Esophagus squamous epithelium (tissue), 4 donors: ENCODE measurements at regions not wholly inside any gene's neighbourhood (a gene's known extent, or its start where the extent isn't known, plus 50 kb on each side); places are given as distances from the start of the nearest gene placed in this dataset.
"Not testable (repeated sequence)": the region's sequence is repeated elsewhere in the genome, so short reads cannot be mapped to it uniquely, and the experiment has no call there.

ENCODE experiments used
- POLR2A ChIP-seq, 4 donors: fragments of 450-650 bp; IDR thresholded peaks; one replicate each; pipeline ENCODE4 v1.6.1; 2017; ENCODE audit warnings: antibody characterized with exemption in 4 of 4, mild to moderate bottlenecking in 4 of 4, moderate library complexity in 3 of 4
- TF ChIP-seq, protein P1 (sequence below), 6 experiments: fragments of 450-650 bp in 4 of 6; fragments of 200-600 bp in 2 of 6; sonication (generic) in 2 of 6; IDR thresholded peaks; one replicate each; pipeline ENCODE4 v1.5.1; 2016 to 2019; ENCODE audit warnings: antibody characterized with exemption in 6 of 6, mild to moderate bottlenecking in 4 of 6, moderate library complexity in 4 of 6

DNA sequence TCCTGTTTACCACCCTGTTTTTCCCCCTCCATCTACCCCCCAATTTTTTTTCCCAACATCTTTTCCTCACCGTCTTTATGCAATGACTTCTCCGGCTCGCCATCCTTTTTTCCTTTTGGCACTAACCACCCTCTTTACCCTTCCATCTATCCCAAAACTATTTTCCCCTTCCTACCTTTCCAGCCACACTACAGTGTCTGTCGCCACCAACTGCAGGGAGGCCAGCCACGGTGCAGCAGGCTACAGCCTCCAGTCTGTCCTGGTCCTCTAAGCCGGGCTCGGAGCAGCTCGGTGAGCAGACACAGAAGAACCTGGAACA, 108.5 kb upstream of the TPTE start:
- TF ChIP-seq, protein P1, sequence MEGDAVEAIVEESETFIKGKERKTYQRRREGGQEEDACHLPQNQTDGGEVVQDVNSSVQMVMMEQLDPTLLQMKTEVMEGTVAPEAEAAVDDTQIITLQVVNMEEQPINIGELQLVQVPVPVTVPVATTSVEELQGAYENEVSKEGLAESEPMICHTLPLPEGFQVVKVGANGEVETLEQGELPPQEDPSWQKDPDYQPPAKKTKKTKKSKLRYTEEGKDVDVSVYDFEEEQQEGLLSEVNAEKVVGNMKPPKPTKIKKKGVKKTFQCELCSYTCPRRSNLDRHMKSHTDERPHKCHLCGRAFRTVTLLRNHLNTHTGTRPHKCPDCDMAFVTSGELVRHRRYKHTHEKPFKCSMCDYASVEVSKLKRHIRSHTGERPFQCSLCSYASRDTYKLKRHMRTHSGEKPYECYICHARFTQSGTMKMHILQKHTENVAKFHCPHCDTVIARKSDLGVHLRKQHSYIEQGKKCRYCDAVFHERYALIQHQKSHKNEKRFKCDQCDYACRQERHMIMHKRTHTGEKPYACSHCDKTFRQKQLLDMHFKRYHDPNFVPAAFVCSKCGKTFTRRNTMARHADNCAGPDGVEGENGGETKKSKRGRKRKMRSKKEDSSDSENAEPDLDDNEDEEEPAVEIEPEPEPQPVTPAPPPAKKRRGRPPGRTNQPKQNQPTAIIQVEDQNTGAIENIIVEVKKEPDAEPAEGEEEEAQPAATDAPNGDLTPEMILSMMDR (IDR thresholded peaks at IDR 0.05): not testable (repeated sequence)
- TF ChIP-seq POLR2A (IDR thresholded peaks at IDR 0.05): not testable (repeated sequence)
